ENCODE measurements at regions not wholly inside any gene's neighbourhood (a gene's known extent, or its start where the extent isn't known, plus 50 kb on each side); places are given as distances from the start of the nearest gene placed in this dataset.

GRCh38 chr2:241965931-241966412 is 96.4 kb downstream of the RTP5 start:
- TF ChIP-seq EZH2phosphoT487 (IDR thresholded peaks at IDR 0.05; ENCODE audit: low read depth, severe bottlenecking, unreplicated experiment) (no peak), CTCF (IDR thresholded peaks at IDR 0.05; ENCODE audit: poor library complexity) (no peak), EZH2 (IDR thresholded peaks at IDR 0.05; ENCODE audit: borderline replicate concordance) (no peak)
